ENCODE measurements at regions not wholly inside any gene's neighbourhood (a gene's known extent, or its start where the extent isn't known, plus 50 kb on each side); places are given as distances from the start of the nearest gene placed in this dataset.
"Not testable (repeated sequence)": the region's sequence is repeated elsewhere in the genome, so short reads cannot be mapped to it uniquely, and the experiment has no call there.

GRCh38 chr6:120526576-120526975, 807.7 kb downstream of the TBC1D32 start:
- Histone ChIP-seq H3K4me1 (ENCODE audit: insufficient read depth, low read length) (no peaks in the 10 kb centered on the region), H3K36me3 (ENCODE audit: insufficient read depth, low read length) (no peaks in the 10 kb centered on the region), H3K9ac (ENCODE audit: low read depth, low read length) (no peak overlapping the region), H3K9me3 (ENCODE audit: control insufficient read depth, insufficient read depth, low read length) (no peaks in the 10 kb centered on the region)

- Histone ChIP-seq H3K9me3 (ENCODE audit: control insufficient read depth, insufficient read depth, low read length) (no peaks in the 10 kb centered on the region), H3K9ac (ENCODE audit: low read depth, low read length) (no peak overlapping the region), H3K36me3 (ENCODE audit: insufficient read depth, low read length) (no peaks in the 10 kb centered on the region), H3K4me1 (ENCODE audit: insufficient read depth, low read length) (no peaks in the 10 kb centered on the region)
Measured at GRCh38 chr6:120514544-120514943, 819.7 kb downstream of the TBC1D32 start.

GRCh38 chr6:120511712-120512111, 822.6 kb downstream of the TBC1D32 start:
- Histone ChIP-seq H3K9me3 (ENCODE audit: control insufficient read depth, insufficient read depth, low read length) (no peaks in the 10 kb centered on the region), H3K9ac (ENCODE audit: low read depth, low read length) (no peak overlapping the region), H3K4me1 (ENCODE audit: insufficient read depth, low read length) (no peaks in the 10 kb centered on the region), H3K36me3 (ENCODE audit: insufficient read depth, low read length) (no peaks in the 10 kb centered on the region)

GRCh38 chr6:120498711-120499110, 835.6 kb downstream of the TBC1D32 start:
- no peaks in the 10 kb centered on the region for H3K4me1 ChIP-seq (ENCODE audit: insufficient read depth, low read length)
- H3K9ac ChIP-seq (ENCODE audit: low read depth, low read length): no peak overlapping the region
- H3K9me3 ChIP-seq (ENCODE audit: control insufficient read depth, insufficient read depth, low read length): no peaks in the 10 kb centered on the region
- H3K36me3 ChIP-seq (ENCODE audit: insufficient read depth, low read length): no peaks in the 10 kb centered on the region

- Histone ChIP-seq H3K36me3 (ENCODE audit: insufficient read depth, low read length) (no peaks in the 10 kb centered on the region), H3K4me1 (ENCODE audit: insufficient read depth, low read length) (no peaks in the 10 kb centered on the region), H3K9me3 (ENCODE audit: control insufficient read depth, insufficient read depth, low read length) (no peaks in the 10 kb centered on the region), H3K9ac (ENCODE audit: low read depth, low read length) (no peak overlapping the region)
Measured at GRCh38 chr6:120496661-120497060, 837.6 kb downstream of the TBC1D32 start.

GRCh38 chr6:120493505-120493904, 840.8 kb downstream of the TBC1D32 start:
- no peaks in the 10 kb centered on the region for H3K4me1 ChIP-seq (ENCODE audit: insufficient read depth, low read length)
- H3K36me3 ChIP-seq (ENCODE audit: insufficient read depth, low read length): no peaks in the 10 kb centered on the region
- H3K9me3 ChIP-seq (ENCODE audit: control insufficient read depth, insufficient read depth, low read length): no peaks in the 10 kb centered on the region
- H3K9ac ChIP-seq (ENCODE audit: low read depth, low read length): no peak overlapping the region

- no peaks in the 10 kb centered on the region for H3K4me1 ChIP-seq (ENCODE audit: insufficient read depth, low read length)
- no peaks in the 10 kb centered on the region for H3K36me3 ChIP-seq (ENCODE audit: insufficient read depth, low read length)
- H3K9ac ChIP-seq (ENCODE audit: low read depth, low read length): no peak overlapping the region
- no peaks in the 10 kb centered on the region for H3K9me3 ChIP-seq (ENCODE audit: control insufficient read depth, insufficient read depth, low read length)
Measured at GRCh38 chr6:120489941-120490340, 844.3 kb downstream of the TBC1D32 start.

- Histone ChIP-seq H3K36me3 (ENCODE audit: insufficient read depth, low read length) (no peaks in the 10 kb centered on the region), H3K4me1 (ENCODE audit: insufficient read depth, low read length) (no peaks in the 10 kb centered on the region), H3K9ac (ENCODE audit: low read depth, low read length) (no peak overlapping the region), H3K9me3 (ENCODE audit: control insufficient read depth, insufficient read depth, low read length) (peaks cover 2% of the 10 kb centered on the region)
Measured at GRCh38 chr6:120484146-120484545, 850.1 kb downstream of the TBC1D32 start.

GRCh38 chr6:120478650-120479049, 855.6 kb downstream of the TBC1D32 start:
- no peaks in the 10 kb centered on the region for H3K4me1 ChIP-seq (ENCODE audit: insufficient read depth, low read length)
- no peaks in the 10 kb centered on the region for H3K36me3 ChIP-seq (ENCODE audit: insufficient read depth, low read length)
- H3K9ac ChIP-seq (ENCODE audit: low read depth, low read length): no peak overlapping the region
- peaks cover 8% of the 10 kb centered on the region for H3K9me3 ChIP-seq (ENCODE audit: control insufficient read depth, insufficient read depth, low read length)

GRCh38 chr6:120473804-120474203, 860.5 kb downstream of the TBC1D32 start:
- Histone ChIP-seq H3K36me3 (ENCODE audit: insufficient read depth, low read length) (peaks cover 2% of the 10 kb centered on the region; the same call in 1 of the 2 replicates), H3K9me3 (ENCODE audit: control insufficient read depth, insufficient read depth, low read length) (peaks cover 10% of the 10 kb centered on the region), H3K9ac (ENCODE audit: low read depth, low read length) (no peak overlapping the region), H3K4me1 (ENCODE audit: insufficient read depth, low read length) (no peaks in the 10 kb centered on the region)

- H3K9ac ChIP-seq (ENCODE audit: low read depth, low read length): no peak overlapping the region
- H3K9me3 ChIP-seq (ENCODE audit: control insufficient read depth, insufficient read depth, low read length): peaks cover 7% of the 10 kb centered on the region; the same call in 1 of the 2 replicates
- H3K36me3 ChIP-seq (ENCODE audit: insufficient read depth, low read length): peaks cover 2% of the 10 kb centered on the region; the same call in 1 of the 2 replicates
- H3K4me1 ChIP-seq (ENCODE audit: insufficient read depth, low read length): no peaks in the 10 kb centered on the region
Measured at GRCh38 chr6:120468486-120468885, 865.8 kb downstream of the TBC1D32 start.

GRCh38 chr6:120451508-120451907, 882.8 kb downstream of the TBC1D32 start:
- Histone ChIP-seq H3K4me1 (ENCODE audit: insufficient read depth, low read length) (no peaks in the 10 kb centered on the region; the same call in 1 of the 2 replicates), H3K9me3 (ENCODE audit: control insufficient read depth, insufficient read depth, low read length) (no peaks in the 10 kb centered on the region), H3K36me3 (ENCODE audit: insufficient read depth, low read length) (no peaks in the 10 kb centered on the region), H3K9ac (ENCODE audit: low read depth, low read length) (no peak overlapping the region)

- Histone ChIP-seq H3K9me3 (ENCODE audit: control insufficient read depth, insufficient read depth, low read length) (no peaks in the 10 kb centered on the region), H3K9ac (ENCODE audit: low read depth, low read length) (no peak overlapping the region), H3K4me1 (ENCODE audit: insufficient read depth, low read length) (no peaks in the 10 kb centered on the region; the same call in 1 of the 2 replicates), H3K36me3 (ENCODE audit: insufficient read depth, low read length) (no peaks in the 10 kb centered on the region)
Measured at GRCh38 chr6:120447605-120448004, 886.7 kb downstream of the TBC1D32 start.

- H3K9ac ChIP-seq (ENCODE audit: low read depth, low read length); H3K9me3 ChIP-seq (ENCODE audit: control insufficient read depth, insufficient read depth, low read length); H3K36me3 ChIP-seq (ENCODE audit: insufficient read depth, low read length); H3K4me1 ChIP-seq (ENCODE audit: insufficient read depth, low read length): not testable (repeated sequence)
Measured at GRCh38 chr6:120432840-120433239, 901.4 kb downstream of the TBC1D32 start.

- no peaks in the 10 kb centered on the region for H3K36me3 ChIP-seq (ENCODE audit: insufficient read depth, low read length)
- H3K4me1 ChIP-seq (ENCODE audit: insufficient read depth, low read length): no peaks in the 10 kb centered on the region
- no peaks in the 10 kb centered on the region for H3K9me3 ChIP-seq (ENCODE audit: control insufficient read depth, insufficient read depth, low read length)
- no peak overlapping the region for H3K9ac ChIP-seq (ENCODE audit: low read depth, low read length)
Measured at GRCh38 chr6:120431841-120432240, 902.4 kb downstream of the TBC1D32 start.

- Histone ChIP-seq H3K36me3 (ENCODE audit: insufficient read depth, low read length) (no peaks in the 10 kb centered on the region), H3K9me3 (ENCODE audit: control insufficient read depth, insufficient read depth, low read length) (no peaks in the 10 kb centered on the region), H3K4me1 (ENCODE audit: insufficient read depth, low read length) (no peaks in the 10 kb centered on the region), H3K9ac (ENCODE audit: low read depth, low read length) (no peak overlapping the region)
Measured at GRCh38 chr6:120411394-120411793, 922.9 kb downstream of the TBC1D32 start.
